ENCODE measurements at regions not wholly inside any gene's neighbourhood (a gene's known extent, or its start where the extent isn't known, plus 50 kb on each side); places are given as distances from the start of the nearest gene placed in this dataset.

- no peak for TF ChIP-seq IRF2 (CRISPR knock-in tag; IDR thresholded peaks at IDR 0.05; ENCODE audit: borderline replicate concordance, low read depth)
- no peak for TF ChIP-seq ERG (CRISPR knock-in tag; IDR thresholded peaks at IDR 0.05)
- no peak for TF ChIP-seq CTCF (IDR thresholded peaks at IDR 0.05)
- TF ChIP-seq PRDM15 (CRISPR knock-in tag; IDR thresholded peaks at IDR 0.05): no peak
- no peak for TF ChIP-seq MAX (CRISPR knock-in tag; IDR thresholded peaks at IDR 0.05)
Observed at GRCh38 chr5:82425591-82425990, 147.4 kb upstream of the RPS23 start.
